ENCODE measurements at regions not wholly inside any gene's neighbourhood (a gene's known extent, or its start where the extent isn't known, plus 50 kb on each side); places are given as distances from the start of the nearest gene placed in this dataset.

GRCh38 chr11:45500451-45500850, 165.0 kb downstream of the CHST1 start:
- Histone ChIP-seq H3K36me3 (no peaks in the 10 kb centered on the region), H3K4me1 (ENCODE audit: insufficient read depth) (no peaks in the 10 kb centered on the region), H3K27me3 (no peaks in the 10 kb centered on the region), H3K9me3 (no peaks in the 10 kb centered on the region), H3K27ac (no peak overlapping the region), H3K4me3 (no peak overlapping the region)
- WGBS, 3 donors = 61 to 68% (median 66%) methylated on average over 6 of the region's 6 CpGs
- intact Hi-C loops (cut with DNase I) = no loop called here
- no peak for DNase-seq
- TF ChIP-seq, protein P1, sequence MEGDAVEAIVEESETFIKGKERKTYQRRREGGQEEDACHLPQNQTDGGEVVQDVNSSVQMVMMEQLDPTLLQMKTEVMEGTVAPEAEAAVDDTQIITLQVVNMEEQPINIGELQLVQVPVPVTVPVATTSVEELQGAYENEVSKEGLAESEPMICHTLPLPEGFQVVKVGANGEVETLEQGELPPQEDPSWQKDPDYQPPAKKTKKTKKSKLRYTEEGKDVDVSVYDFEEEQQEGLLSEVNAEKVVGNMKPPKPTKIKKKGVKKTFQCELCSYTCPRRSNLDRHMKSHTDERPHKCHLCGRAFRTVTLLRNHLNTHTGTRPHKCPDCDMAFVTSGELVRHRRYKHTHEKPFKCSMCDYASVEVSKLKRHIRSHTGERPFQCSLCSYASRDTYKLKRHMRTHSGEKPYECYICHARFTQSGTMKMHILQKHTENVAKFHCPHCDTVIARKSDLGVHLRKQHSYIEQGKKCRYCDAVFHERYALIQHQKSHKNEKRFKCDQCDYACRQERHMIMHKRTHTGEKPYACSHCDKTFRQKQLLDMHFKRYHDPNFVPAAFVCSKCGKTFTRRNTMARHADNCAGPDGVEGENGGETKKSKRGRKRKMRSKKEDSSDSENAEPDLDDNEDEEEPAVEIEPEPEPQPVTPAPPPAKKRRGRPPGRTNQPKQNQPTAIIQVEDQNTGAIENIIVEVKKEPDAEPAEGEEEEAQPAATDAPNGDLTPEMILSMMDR (IDR thresholded peaks at IDR 0.05) = no peak
- TF ChIP-seq EP300 (IDR thresholded peaks at IDR 0.05) = no peak
- TF ChIP-seq POLR2A (IDR thresholded peaks at IDR 0.05) = no peak

DNA sequence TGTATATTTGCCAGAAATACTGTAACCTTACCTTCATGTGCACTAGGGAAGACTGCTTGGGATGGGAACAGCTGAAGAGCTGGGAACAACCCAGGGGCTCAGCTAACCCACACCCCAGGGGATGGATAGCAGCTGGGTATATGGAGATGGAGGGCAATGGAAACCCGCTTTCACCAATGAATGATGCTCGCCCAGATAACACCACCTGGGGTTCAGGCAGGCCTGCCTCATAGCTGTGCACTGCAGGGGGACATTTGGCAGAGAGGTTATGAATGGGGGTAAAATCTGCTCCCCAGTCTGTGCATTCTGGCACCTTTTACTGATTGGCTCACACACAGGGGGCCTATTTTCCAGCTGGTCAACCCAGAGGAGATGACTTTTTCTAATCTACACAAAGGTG, 170.7 kb downstream of the CHST1 start:
- TF ChIP-seq EP300 (IDR thresholded peaks at IDR 0.05) (no peak), POLR2A (IDR thresholded peaks at IDR 0.05) (no peak)
- TF ChIP-seq, protein P1 (IDR thresholded peaks at IDR 0.05) = no peak
- H3K27ac ChIP-seq = no peak overlapping the region
- intact Hi-C loops (cut with DNase I) = no loop called here
- H3K36me3 ChIP-seq = no peaks in the 10 kb centered on the region
- 94 to 97% (median 96%) methylated on average over 2 of the region's 2 CpGs for WGBS, 3 donors
- H3K9me3 ChIP-seq = no peaks in the 10 kb centered on the region
- DNase-seq = no peak
- no peaks in the 10 kb centered on the region for H3K4me1 ChIP-seq (ENCODE audit: insufficient read depth)
- no peaks in the 10 kb centered on the region for H3K27me3 ChIP-seq
- no peak overlapping the region for H3K4me3 ChIP-seq

GRCh38 chr11:45489281-45489905, 176.0 kb downstream of the CHST1 start:
- intact Hi-C loops (cut with DNase I) = no loop called here
- Histone ChIP-seq H3K4me3 (no peak overlapping the region), H3K9me3 (no peaks in the 10 kb centered on the region), H3K36me3 (no peaks in the 10 kb centered on the region), H3K4me1 (ENCODE audit: insufficient read depth) (no peaks in the 10 kb centered on the region), H3K27ac (no peak overlapping the region), H3K27me3 (no peaks in the 10 kb centered on the region)
- DNase-seq = no peak
- TF ChIP-seq POLR2A (IDR thresholded peaks at IDR 0.05) (no peak), EP300 (IDR thresholded peaks at IDR 0.05) (no peak)
- TF ChIP-seq, protein P1 (IDR thresholded peaks at IDR 0.05) = no peak
- WGBS, 3 donors = 41 to 51% (median 48%) methylated on average over 7 of the region's 7 CpGs

DNA sequence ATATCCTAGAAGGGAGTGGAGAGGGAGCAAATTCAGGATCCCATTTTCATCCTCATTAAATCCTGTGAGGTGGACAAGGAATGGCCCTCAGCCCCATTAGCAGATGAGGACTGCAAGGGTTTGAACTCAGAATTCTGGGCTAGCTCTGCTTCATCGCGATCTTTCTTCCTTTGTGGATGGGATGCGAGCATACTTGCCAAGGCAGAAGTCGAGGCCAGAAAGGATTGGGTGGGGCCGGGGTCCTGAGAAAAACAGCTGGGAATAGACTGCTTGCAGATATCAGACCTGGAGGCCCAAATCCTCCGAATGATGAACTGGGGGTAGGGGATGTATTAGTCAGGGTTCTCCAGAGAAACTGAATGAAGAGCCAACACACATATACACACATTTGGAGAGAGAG, 179.0 kb downstream of the CHST1 start:
- Histone ChIP-seq H3K9me3 (no peaks in the 10 kb centered on the region), H3K36me3 (no peaks in the 10 kb centered on the region), H3K27me3 (no peaks in the 10 kb centered on the region), H3K4me3 (no peak overlapping the region), H3K27ac (no peak overlapping the region), H3K4me1 (ENCODE audit: insufficient read depth) (no peaks in the 10 kb centered on the region)
- WGBS, 3 donors = 87 to 89% (median 87%) methylated on average over 6 of the region's 6 CpGs
- DNase-seq = no peak
- no peak for TF ChIP-seq POLR2A (IDR thresholded peaks at IDR 0.05)
- TF ChIP-seq EP300 (IDR thresholded peaks at IDR 0.05) = no peak
- TF ChIP-seq, protein P1 (IDR thresholded peaks at IDR 0.05) = no peak
- intact Hi-C loops (cut with DNase I) = no loop called here
